DOHH2 (cell line): ENCODE measurements at regions not wholly inside any gene's neighbourhood (a gene's known extent, or its start where the extent isn't known, plus 50 kb on each side); places are given as distances from the start of the nearest gene placed in this dataset.

Experiments used
- H3F3A ChIP-seq: fragments of 200-600 bp; sonication (generic), shearing (Covaris generic); 2 replicates; pipeline ENCODE4 v1.6.0; 2016; ENCODE audit warnings: antibody characterized with exemption, mild to moderate bottlenecking; ENCODE audit not compliant: control insufficient read depth, insufficient read depth
- H3K27ac ChIP-seq: fragments of 200-600 bp; sonication (generic); 2 replicates; pipeline ENCODE4 v1.5.1; 2014; ENCODE audit warnings: low read depth, mild to moderate bottlenecking, low read length, moderate library complexity
- H3K27me3 ChIP-seq: fragments of 200-600 bp; sonication (generic); 2 replicates; pipeline ENCODE4 v1.6.1; 2014; ENCODE audit warnings: mild to moderate bottlenecking, low read length, mixed read lengths; ENCODE audit not compliant: control insufficient read depth
- H3K36me3 ChIP-seq: fragments of 200-600 bp; sonication (generic); 2 replicates; pipeline ENCODE4 v1.6.1; 2014; ENCODE audit warnings: mild to moderate bottlenecking, low read length, moderate library complexity, mixed read lengths; ENCODE audit not compliant: control insufficient read depth
- H3K4me1 ChIP-seq: fragments of 200-600 bp; sonication (generic); 2 replicates; pipeline ENCODE4 v1.6.1; 2014; ENCODE audit warnings: mild to moderate bottlenecking, low read length, mixed read lengths; ENCODE audit not compliant: control insufficient read depth
- H3K4me2 ChIP-seq: fragments of 200-600 bp; sonication (generic); 2 replicates; pipeline ENCODE4 v1.6.0; 2014; ENCODE audit warnings: mild to moderate bottlenecking, low read length, moderate library complexity
- H3K4me3 ChIP-seq: fragments of 200-600 bp; sonication (generic); 2 replicates; pipeline ENCODE4 v1.5.1; 2014; ENCODE audit warnings: mild to moderate bottlenecking, low read length, mixed read lengths
- H3K79me2 ChIP-seq: fragments of 200-600 bp; sonication (generic); 2 replicates; pipeline ENCODE4 v1.6.1; 2014; ENCODE audit warnings: mild to moderate bottlenecking, low read length, mixed read lengths; ENCODE audit not compliant: control insufficient read depth
- H3K9me2 ChIP-seq: fragments of 200-600 bp; sonication (generic); replicated peaks from 2 replicates; pipeline ENCODE4 v1.6.1; 2014; ENCODE audit warnings: mild to moderate bottlenecking, low read length, mixed read lengths; ENCODE audit not compliant: control insufficient read depth
- H3K9me3 ChIP-seq: fragments of 200-600 bp; sonication (generic); 2 replicates; pipeline ENCODE4 v1.6.1; 2014; ENCODE audit warnings: antibody characterized with exemption, low read length, mixed read lengths; ENCODE audit not compliant: control insufficient read depth, insufficient read depth
- H4K20me1 ChIP-seq: fragments of 200-600 bp; sonication (generic); 2 replicates; pipeline ENCODE4 v1.6.0; 2014; ENCODE audit warnings: low read depth, mild to moderate bottlenecking, antibody characterized with exemption, low read length, moderate library complexity; ENCODE audit not compliant: control insufficient read depth, insufficient read depth
- EZH2phosphoT487 ChIP-seq: fragments of 200-600 bp; sonication (generic); IDR thresholded peaks from 2 replicates; pipeline ENCODE4 v1.6.1; 2017; ENCODE audit warnings: borderline replicate concordance, mild to moderate bottlenecking, antibody characterized with exemption, low read length, moderate library complexity, mixed read lengths
- TF ChIP-seq, protein P1 (sequence below): fragments of 200-600 bp; sonication (generic); IDR thresholded peaks from one replicate; pipeline ENCODE4 v1.5.1; 2014; ENCODE audit warnings: antibody characterized with exemption, mild to moderate bottlenecking, low read depth, low read length; ENCODE audit not compliant: poor library complexity, severe bottlenecking

GRCh38 chr10:58971211-58971610, 205.2 kb upstream of the PHYHIPL start:
- Histone ChIP-seq H3K4me1 (peaks cover 11% of the 10 kb centered on the region), H3K79me2 (no peaks in the 10 kb centered on the region), H3K4me3 (no peak overlapping the region), H3K27ac (no peak overlapping the region), H3K9me3 (no peaks in the 10 kb centered on the region), H3K9me2 (no peaks in the 10 kb centered on the region), H3K4me2 (no peak overlapping the region), H3K27me3 (no peaks in the 10 kb centered on the region), H3F3A (no peaks in the 10 kb centered on the region), H3K36me3 (no peaks in the 10 kb centered on the region), H4K20me1 (no peaks in the 10 kb centered on the region)
- no peak for TF ChIP-seq EZH2phosphoT487
- TF ChIP-seq, protein P1, sequence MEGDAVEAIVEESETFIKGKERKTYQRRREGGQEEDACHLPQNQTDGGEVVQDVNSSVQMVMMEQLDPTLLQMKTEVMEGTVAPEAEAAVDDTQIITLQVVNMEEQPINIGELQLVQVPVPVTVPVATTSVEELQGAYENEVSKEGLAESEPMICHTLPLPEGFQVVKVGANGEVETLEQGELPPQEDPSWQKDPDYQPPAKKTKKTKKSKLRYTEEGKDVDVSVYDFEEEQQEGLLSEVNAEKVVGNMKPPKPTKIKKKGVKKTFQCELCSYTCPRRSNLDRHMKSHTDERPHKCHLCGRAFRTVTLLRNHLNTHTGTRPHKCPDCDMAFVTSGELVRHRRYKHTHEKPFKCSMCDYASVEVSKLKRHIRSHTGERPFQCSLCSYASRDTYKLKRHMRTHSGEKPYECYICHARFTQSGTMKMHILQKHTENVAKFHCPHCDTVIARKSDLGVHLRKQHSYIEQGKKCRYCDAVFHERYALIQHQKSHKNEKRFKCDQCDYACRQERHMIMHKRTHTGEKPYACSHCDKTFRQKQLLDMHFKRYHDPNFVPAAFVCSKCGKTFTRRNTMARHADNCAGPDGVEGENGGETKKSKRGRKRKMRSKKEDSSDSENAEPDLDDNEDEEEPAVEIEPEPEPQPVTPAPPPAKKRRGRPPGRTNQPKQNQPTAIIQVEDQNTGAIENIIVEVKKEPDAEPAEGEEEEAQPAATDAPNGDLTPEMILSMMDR = no peak

- H3K27me3 ChIP-seq = no peaks in the 10 kb centered on the region
- H3K27ac ChIP-seq = no peak overlapping the region
- TF ChIP-seq, protein P1 = no peak
- TF ChIP-seq EZH2phosphoT487 = no peak
- no peaks in the 10 kb centered on the region for H3K9me2 ChIP-seq
- H4K20me1 ChIP-seq = no peaks in the 10 kb centered on the region
- H3K4me3 ChIP-seq = no peak overlapping the region
- no peaks in the 10 kb centered on the region for H3K9me3 ChIP-seq
- peaks cover 11% of the 10 kb centered on the region for H3K4me1 ChIP-seq
- no peaks in the 10 kb centered on the region for H3K36me3 ChIP-seq
- H3F3A ChIP-seq = no peaks in the 10 kb centered on the region
- H3K4me2 ChIP-seq = no peak overlapping the region
- H3K79me2 ChIP-seq = no peaks in the 10 kb centered on the region
Measured at GRCh38 chr10:58971796-58972491, 204.5 kb upstream of the PHYHIPL start.

DNA sequence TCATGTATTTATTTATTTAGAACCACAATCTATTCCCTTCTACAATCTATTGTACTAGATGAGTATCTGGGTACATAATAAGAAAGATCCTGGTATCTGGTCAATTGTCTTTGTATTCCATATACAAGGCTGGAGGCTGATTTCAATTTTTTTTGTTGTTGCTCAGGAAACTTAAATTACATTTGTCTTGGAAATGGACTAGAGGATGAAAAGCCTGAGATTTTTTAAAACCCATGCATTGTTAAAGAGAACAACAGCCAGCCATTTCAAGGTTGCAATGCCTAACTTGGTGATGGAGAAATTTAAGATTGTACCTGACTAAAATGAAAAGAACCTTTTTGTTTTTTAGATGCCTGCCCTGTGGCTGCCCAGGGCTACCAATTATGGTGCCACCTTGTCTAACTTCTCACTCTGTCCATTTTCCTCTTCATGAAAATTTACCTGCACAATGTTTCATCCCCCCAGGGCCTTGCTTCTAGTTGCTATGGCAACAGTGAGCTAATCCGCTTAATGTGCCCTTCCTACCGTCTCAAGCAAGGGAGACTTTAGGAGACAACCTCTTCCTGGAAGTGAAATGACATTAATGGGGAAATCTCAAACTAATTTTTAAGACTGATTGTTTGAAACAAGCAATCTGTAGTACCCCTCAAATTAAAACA, 203.7 kb upstream of the PHYHIPL start:
- H3K4me3 ChIP-seq = no peak overlapping the region
- peaks cover 11% of the 10 kb centered on the region for H3K4me1 ChIP-seq
- H3K79me2 ChIP-seq = no peaks in the 10 kb centered on the region
- H3K27ac ChIP-seq = no peak overlapping the region
- no peaks in the 10 kb centered on the region for H4K20me1 ChIP-seq
- H3K4me2 ChIP-seq = no peak overlapping the region
- H3K9me2 ChIP-seq = no peaks in the 10 kb centered on the region
- H3F3A ChIP-seq = no peaks in the 10 kb centered on the region
- no peak for TF ChIP-seq EZH2phosphoT487
- TF ChIP-seq, protein P1 = no peak
- H3K9me3 ChIP-seq = no peaks in the 10 kb centered on the region
- no peaks in the 10 kb centered on the region for H3K36me3 ChIP-seq
- H3K27me3 ChIP-seq = no peaks in the 10 kb centered on the region
